Body of pancreas (tissue), 4 donors: ENCODE measurements at regions not wholly inside any gene's neighbourhood (a gene's known extent, or its start where the extent isn't known, plus 50 kb on each side); places are given as distances from the start of the nearest gene placed in this dataset.
"Not testable (repeated sequence)": the region's sequence is repeated elsewhere in the genome, so short reads cannot be mapped to it uniquely, and the experiment has no call there.

ENCODE experiments used
- ATAC-seq: fragments of 150-250 bp; one replicate; pipeline ENCODE4 v1.9.1; 2016
- DNase-seq, 4 donors: peaks; one replicate each; pipeline ENCODE4 v3.0.0-alpha.2; 2019
- H3K27ac ChIP-seq, 4 donors: fragments of 200-600 bp; sonication (generic); 1 replicate in 3 of 4; 2 replicates in 1 of 4; pipeline versions ENCODE4 v1.5.1 to v1.6.1; 2016 to 2019; ENCODE audit warnings: mild to moderate bottlenecking in 1 of 4, mixed read lengths in 1 of 4, moderate library complexity in 1 of 4
- H3K27me3 ChIP-seq, 2 donors: fragments of 200-600 bp; sonication (generic); one replicate each; pipeline ENCODE4 v1.6.0; 2016; ENCODE audit warnings: mild to moderate bottlenecking in 1 of 2
- H3K36me3 ChIP-seq, 2 donors: fragments of 200-600 bp; sonication (generic); replicated peaks in 1 of 2; 2 replicates each; pipeline ENCODE4 v1.5.1; 2016; ENCODE audit warnings: low read depth in 2 of 2; ENCODE audit not compliant: insufficient read depth in 1 of 2
- H3K4me1 ChIP-seq: fragments of 200-600 bp; sonication (generic); one replicate; pipeline ENCODE4 v1.6.0; 2016
- H3K4me3 ChIP-seq, 2 donors: fragments of 200-600 bp; sonication (generic); 1 replicate in 1 of 2; 2 replicates in 1 of 2; pipeline ENCODE4 v1.5.1; 2016 to 2019
- H3K9me3 ChIP-seq, 3 donors: fragments of 200-600 bp; sonication (generic); 1 replicate in 2 of 3; 2 replicates in 1 of 3; pipeline ENCODE4 v1.5.1; 2016
- CTCF ChIP-seq, 7 experiments: fragments of 450-650 bp in 4 of 7; fragments of 200-600 bp in 3 of 7; sonication (generic) in 3 of 7; IDR thresholded peaks; one replicate each; pipeline ENCODE4 v1.5.1; 2016 to 2019; ENCODE audit warnings: antibody characterized with exemption in 7 of 7
- POLR2A ChIP-seq, 3 donors: fragments of 450-650 bp; IDR thresholded peaks; one replicate each; pipeline ENCODE4 v1.6.1; 2016; ENCODE audit warnings: antibody characterized with exemption in 3 of 3, mild to moderate bottlenecking in 2 of 3
- WGBS, 2 donors: methylation state at CpG; one replicate each; pipeline ENCODE4 v1.1.5; 2017; 5-methylcytosine and 5-hydroxymethylcytosine counted together
- intact Hi-C: fragments of 100-400 bp; cut with DNase I; formaldehyde crosslinking; loops from one replicate; pipeline ENCODE4 v1.15.1; 2023

- intact Hi-C loops = no loop called here
- no peaks in the 10 kb centered on the region for H3K27me3 ChIP-seq
- H3K36me3 ChIP-seq = no peaks in the 10 kb centered on the region
- no peak overlapping the region for H3K27ac ChIP-seq
- DNase-seq = no peak
- ATAC-seq = no peak
- WGBS, 2 donors = 86 to 91% methylated on average over 3 of the region's 3 CpGs
- TF ChIP-seq CTCF (IDR thresholded peaks at IDR 0.05) (no peak), POLR2A (IDR thresholded peaks at IDR 0.05) (no peak)
- H3K4me3 ChIP-seq = no peak overlapping the region
- H3K4me1 ChIP-seq = peaks cover 6% of the 10 kb centered on the region
- no peaks in the 10 kb centered on the region for H3K9me3 ChIP-seq
These were observed 253.8 kb upstream of the POU5F2 start for GRCh38 chr5:93995126-93995621.

GRCh38 chr5:93993161-93993560, 251.8 kb upstream of the POU5F2 start:
- Histone ChIP-seq H3K4me3 (no peak overlapping the region), H3K27me3 (no peaks in the 10 kb centered on the region), H3K9me3 (no peaks in the 10 kb centered on the region), H3K4me1 (peaks cover 6% of the 10 kb centered on the region), H3K36me3 (no peaks in the 10 kb centered on the region), H3K27ac (no peak overlapping the region)
- 88 to 97% methylated on average over 2 of the region's 2 CpGs for WGBS, 2 donors
- ATAC-seq (no peak), DNase-seq (no peak)
- intact Hi-C loops = no loop called here
- TF ChIP-seq POLR2A (IDR thresholded peaks at IDR 0.05) (no peak), CTCF (IDR thresholded peaks at IDR 0.05) (no peak)

DNA sequence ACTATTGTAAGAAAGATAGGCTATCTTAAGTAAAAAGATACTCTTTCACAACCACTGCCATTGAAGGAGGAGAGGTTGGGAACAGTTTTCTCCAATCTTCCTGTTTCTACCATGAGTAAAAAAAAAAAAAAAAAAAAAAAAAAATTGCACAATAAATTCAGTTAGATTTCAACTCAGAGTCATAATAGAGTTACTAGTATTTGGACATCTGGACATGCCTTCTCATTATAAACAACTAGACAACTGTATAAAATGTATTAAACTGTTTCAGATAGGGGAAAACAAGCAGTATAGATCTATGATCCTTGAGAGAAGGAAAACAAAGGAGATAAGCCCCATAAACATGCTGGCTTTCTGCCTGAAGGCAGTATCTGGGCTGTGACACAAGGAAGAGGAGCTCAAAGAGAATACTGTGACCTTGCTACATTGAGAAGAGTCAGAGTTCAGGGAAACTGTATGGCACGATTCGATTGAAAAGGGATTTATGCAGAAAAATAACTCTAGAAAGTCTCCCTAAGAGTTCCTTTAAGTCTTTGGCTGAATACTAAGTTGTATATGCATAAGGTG, 249.2 kb upstream of the POU5F2 start:
- no peak for ATAC-seq

GRCh38 chr5:93985940-93986570, 244.7 kb upstream of the POU5F2 start:
- H3K27me3 ChIP-seq, H3K36me3 ChIP-seq, H3K4me1 ChIP-seq, intact Hi-C loops, H3K27ac ChIP-seq, DNase-seq, H3K9me3 ChIP-seq, H3K4me3 ChIP-seq, ATAC-seq: not testable (repeated sequence)
- WGBS, 2 donors = 98% methylated on average over 8 to 34 of the region's 45 CpGs

More for the DNA sequence above, 249.2 kb upstream of the POU5F2 start:
- peaks cover 6% of the 10 kb centered on the region for H3K4me1 ChIP-seq
- no peaks in the 10 kb centered on the region for H3K9me3 ChIP-seq
- H3K27me3 ChIP-seq = no peaks in the 10 kb centered on the region
- 64 to 68% methylated on average over 2 of the region's 2 CpGs for WGBS, 2 donors
- no peak for DNase-seq
- H3K36me3 ChIP-seq = no peaks in the 10 kb centered on the region
- intact Hi-C loops = no loop called here
- TF ChIP-seq CTCF (IDR thresholded peaks at IDR 0.05) (no peak), POLR2A (IDR thresholded peaks at IDR 0.05) (no peak)
- no peak overlapping the region for H3K4me3 ChIP-seq
- no peak overlapping the region for H3K27ac ChIP-seq

GRCh38 chr5:93978222-93978621, 236.8 kb upstream of the POU5F2 start:
- intact Hi-C loops = no loop called here
- Histone ChIP-seq H3K36me3 (no peaks in the 10 kb centered on the region), H3K27ac (no peak overlapping the region), H3K4me3 (no peak overlapping the region), H3K27me3 (no peaks in the 10 kb centered on the region), H3K9me3 (peaks cover 0 to 17% (median 0%) of the 10 kb centered on the region in 3 donors), H3K4me1 (no peaks in the 10 kb centered on the region)
- DNase-seq (no peak), ATAC-seq (no peak)
- no peak for TF ChIP-seq POLR2A (IDR thresholded peaks at IDR 0.05)
- no peak for TF ChIP-seq CTCF (IDR thresholded peaks at IDR 0.05)
